ENCODE measurements at regions not wholly inside any gene's neighbourhood (a gene's known extent, or its start where the extent isn't known, plus 50 kb on each side); places are given as distances from the start of the nearest gene placed in this dataset.

DNA sequence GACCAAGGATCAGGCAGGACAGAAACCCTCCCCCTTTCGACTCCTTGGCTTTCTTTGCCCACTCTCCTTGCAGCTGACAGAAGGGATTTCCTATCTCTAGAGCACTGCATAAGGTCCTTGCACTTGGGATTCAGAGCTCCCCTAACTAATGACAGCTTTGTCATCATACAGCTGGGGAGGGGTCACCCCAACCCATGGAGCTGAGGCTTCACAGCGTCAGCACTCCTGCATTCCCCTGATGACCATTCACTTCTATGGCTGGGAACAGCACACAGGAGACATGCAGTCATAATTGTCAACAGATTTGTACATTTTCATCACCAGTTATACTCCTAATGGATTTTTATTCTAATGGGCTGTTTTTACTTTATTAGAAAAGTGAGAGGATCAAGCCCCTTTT, 161.7 kb upstream of the C1orf87 start (continued):
- TF ChIP-seq RXRA (IDR thresholded peaks at IDR 0.05) (no peak), NR2F2 (IDR thresholded peaks at IDR 0.05) (no peak), YY1 (IDR thresholded peaks at IDR 0.05) (no peak), RAD21 (IDR thresholded peaks at IDR 0.05) (no peak)
- TF ChIP-seq, protein P1, sequence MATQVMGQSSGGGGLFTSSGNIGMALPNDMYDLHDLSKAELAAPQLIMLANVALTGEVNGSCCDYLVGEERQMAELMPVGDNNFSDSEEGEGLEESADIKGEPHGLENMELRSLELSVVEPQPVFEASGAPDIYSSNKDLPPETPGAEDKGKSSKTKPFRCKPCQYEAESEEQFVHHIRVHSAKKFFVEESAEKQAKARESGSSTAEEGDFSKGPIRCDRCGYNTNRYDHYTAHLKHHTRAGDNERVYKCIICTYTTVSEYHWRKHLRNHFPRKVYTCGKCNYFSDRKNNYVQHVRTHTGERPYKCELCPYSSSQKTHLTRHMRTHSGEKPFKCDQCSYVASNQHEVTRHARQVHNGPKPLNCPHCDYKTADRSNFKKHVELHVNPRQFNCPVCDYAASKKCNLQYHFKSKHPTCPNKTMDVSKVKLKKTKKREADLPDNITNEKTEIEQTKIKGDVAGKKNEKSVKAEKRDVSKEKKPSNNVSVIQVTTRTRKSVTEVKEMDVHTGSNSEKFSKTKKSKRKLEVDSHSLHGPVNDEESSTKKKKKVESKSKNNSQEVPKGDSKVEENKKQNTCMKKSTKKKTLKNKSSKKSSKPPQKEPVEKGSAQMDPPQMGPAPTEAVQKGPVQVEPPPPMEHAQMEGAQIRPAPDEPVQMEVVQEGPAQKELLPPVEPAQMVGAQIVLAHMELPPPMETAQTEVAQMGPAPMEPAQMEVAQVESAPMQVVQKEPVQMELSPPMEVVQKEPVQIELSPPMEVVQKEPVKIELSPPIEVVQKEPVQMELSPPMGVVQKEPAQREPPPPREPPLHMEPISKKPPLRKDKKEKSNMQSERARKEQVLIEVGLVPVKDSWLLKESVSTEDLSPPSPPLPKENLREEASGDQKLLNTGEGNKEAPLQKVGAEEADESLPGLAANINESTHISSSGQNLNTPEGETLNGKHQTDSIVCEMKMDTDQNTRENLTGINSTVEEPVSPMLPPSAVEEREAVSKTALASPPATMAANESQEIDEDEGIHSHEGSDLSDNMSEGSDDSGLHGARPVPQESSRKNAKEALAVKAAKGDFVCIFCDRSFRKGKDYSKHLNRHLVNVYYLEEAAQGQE (IDR thresholded peaks at IDR 0.05) = no peak

DNA sequence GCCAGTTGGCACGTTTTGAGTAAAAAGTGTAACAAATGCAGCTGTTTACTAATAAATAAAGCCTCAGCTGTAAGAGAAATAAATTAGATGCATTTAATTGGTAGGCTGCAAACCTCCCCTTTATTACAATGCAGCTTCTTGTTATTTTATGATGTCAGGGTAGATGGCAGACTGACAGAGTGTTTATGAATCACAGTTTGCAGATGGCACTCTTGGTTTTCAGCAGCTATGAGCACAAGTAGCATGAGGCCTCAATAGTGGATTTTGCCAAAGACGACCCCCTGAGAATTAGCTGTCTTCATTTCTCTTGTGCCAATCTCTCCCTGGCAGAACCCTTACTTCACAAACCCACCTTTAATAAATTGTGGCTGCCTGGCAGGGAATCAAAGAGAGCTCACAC, 161.2 kb upstream of the C1orf87 start:
- Histone ChIP-seq H3K9ac (ENCODE audit: low read depth in 1 of 2, low read length in 2 of 2) (no peak overlapping the region), H3K27ac (ENCODE audit: low read depth in 1 of 2, low read length in 2 of 2) (no peak overlapping the region), H3K27me3 (ENCODE audit: control insufficient read depth in 4 of 4, insufficient read depth in 4 of 4, low read length in 3 of 4) (no peaks in the 10 kb centered on the region), H3K9me3 (ENCODE audit: control insufficient read depth in 4 of 4, low read length in 3 of 4) (no peaks in the 10 kb centered on the region), H3K4me3 (ENCODE audit: low read depth in 1 of 3, low read length in 3 of 3) (no peak overlapping the region), H3K4me1 (ENCODE audit: control insufficient read depth in 4 of 4, insufficient read depth in 4 of 4, low read length in 3 of 4) (no peaks in the 10 kb centered on the region), H3K36me3 (ENCODE audit: control insufficient read depth in 4 of 4, insufficient read depth in 3 of 4, low read depth in 1 of 4, low read length in 3 of 4) (no peaks in the 10 kb centered on the region)
- TF ChIP-seq, protein P2, sequence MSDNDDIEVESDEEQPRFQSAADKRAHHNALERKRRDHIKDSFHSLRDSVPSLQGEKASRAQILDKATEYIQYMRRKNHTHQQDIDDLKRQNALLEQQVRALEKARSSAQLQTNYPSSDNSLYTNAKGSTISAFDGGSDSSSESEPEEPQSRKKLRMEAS (IDR thresholded peaks at IDR 0.05) = no peak
- no peak for TF ChIP-seq NR2F2 (IDR thresholded peaks at IDR 0.05)
- no peak for TF ChIP-seq HNF4A (conservative IDR thresholded peaks at IDR 0.05)
- TF ChIP-seq RXRA (IDR thresholded peaks at IDR 0.05) = no peak
- TF ChIP-seq HNF4G (IDR thresholded peaks at IDR 0.05) = no peak
- TF ChIP-seq, protein P3, sequence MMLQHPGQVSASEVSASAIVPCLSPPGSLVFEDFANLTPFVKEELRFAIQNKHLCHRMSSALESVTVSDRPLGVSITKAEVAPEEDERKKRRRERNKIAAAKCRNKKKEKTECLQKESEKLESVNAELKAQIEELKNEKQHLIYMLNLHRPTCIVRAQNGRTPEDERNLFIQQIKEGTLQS (IDR thresholded peaks at IDR 0.05) = no peak
- no peak for TF ChIP-seq EGR1 (IDR thresholded peaks at IDR 0.05; ENCODE audit: low read depth in 2 of 2)
- no peak for TF ChIP-seq SP1 (IDR thresholded peaks at IDR 0.05)
- TF ChIP-seq, protein P4, sequence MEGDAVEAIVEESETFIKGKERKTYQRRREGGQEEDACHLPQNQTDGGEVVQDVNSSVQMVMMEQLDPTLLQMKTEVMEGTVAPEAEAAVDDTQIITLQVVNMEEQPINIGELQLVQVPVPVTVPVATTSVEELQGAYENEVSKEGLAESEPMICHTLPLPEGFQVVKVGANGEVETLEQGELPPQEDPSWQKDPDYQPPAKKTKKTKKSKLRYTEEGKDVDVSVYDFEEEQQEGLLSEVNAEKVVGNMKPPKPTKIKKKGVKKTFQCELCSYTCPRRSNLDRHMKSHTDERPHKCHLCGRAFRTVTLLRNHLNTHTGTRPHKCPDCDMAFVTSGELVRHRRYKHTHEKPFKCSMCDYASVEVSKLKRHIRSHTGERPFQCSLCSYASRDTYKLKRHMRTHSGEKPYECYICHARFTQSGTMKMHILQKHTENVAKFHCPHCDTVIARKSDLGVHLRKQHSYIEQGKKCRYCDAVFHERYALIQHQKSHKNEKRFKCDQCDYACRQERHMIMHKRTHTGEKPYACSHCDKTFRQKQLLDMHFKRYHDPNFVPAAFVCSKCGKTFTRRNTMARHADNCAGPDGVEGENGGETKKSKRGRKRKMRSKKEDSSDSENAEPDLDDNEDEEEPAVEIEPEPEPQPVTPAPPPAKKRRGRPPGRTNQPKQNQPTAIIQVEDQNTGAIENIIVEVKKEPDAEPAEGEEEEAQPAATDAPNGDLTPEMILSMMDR (IDR thresholded peaks at IDR 0.05; ENCODE audit: low read depth, low read length, missing input control) = no peak
- WGBS = 79% methylated on average over 2 of the region's 2 CpGs
- DNase-seq (ENCODE audit: low spot score) = no peak

DNA sequence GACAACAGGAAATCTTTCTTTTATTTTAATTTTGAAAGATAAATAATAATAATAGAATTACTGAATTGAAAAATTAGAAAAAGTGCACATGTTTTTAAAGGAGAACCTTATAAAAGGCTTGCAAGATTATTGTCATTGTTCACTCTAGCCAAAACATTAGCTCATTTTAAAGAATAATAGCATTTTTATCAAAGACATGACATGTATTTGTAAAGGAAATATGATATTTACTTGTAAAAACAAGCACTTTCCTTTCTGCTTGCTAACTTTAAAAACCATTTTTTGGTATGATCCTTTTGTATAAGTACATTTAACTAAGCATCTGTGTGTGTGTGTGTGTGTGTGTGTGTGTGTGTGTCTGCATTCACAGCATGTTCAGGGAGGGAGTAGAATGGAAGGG, 156.3 kb upstream of the C1orf87 start:
- H3K36me3 ChIP-seq (ENCODE audit: control insufficient read depth in 4 of 4, insufficient read depth in 3 of 4, low read depth in 1 of 4, low read length in 3 of 4) = no peaks in the 10 kb centered on the region
- H3K27ac ChIP-seq (ENCODE audit: low read depth in 1 of 2, low read length in 2 of 2) = no peak overlapping the region

More for the DNA sequence above, 156.3 kb upstream of the C1orf87 start:
- TF ChIP-seq, protein P5, sequence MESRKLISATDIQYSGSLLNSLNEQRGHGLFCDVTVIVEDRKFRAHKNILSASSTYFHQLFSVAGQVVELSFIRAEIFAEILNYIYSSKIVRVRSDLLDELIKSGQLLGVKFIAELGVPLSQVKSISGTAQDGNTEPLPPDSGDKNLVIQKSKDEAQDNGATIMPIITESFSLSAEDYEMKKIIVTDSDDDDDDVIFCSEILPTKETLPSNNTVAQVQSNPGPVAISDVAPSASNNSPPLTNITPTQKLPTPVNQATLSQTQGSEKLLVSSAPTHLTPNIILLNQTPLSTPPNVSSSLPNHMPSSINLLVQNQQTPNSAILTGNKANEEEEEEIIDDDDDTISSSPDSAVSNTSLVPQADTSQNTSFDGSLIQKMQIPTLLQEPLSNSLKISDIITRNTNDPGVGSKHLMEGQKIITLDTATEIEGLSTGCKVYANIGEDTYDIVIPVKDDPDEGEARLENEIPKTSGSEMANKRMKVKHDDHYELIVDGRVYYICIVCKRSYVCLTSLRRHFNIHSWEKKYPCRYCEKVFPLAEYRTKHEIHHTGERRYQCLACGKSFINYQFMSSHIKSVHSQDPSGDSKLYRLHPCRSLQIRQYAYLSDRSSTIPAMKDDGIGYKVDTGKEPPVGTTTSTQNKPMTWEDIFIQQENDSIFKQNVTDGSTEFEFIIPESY (IDR thresholded peaks at IDR 0.05) = no peak
- TF ChIP-seq, protein P2 (IDR thresholded peaks at IDR 0.05) = no peak
- TF ChIP-seq, protein P4 (IDR thresholded peaks at IDR 0.05; ENCODE audit: low read depth, low read length, missing input control) = no peak
- no peaks in the 10 kb centered on the region for H3K9me3 ChIP-seq (ENCODE audit: control insufficient read depth in 4 of 4, low read length in 3 of 4)
- H3K4me1 ChIP-seq (ENCODE audit: control insufficient read depth in 4 of 4, insufficient read depth in 4 of 4, low read length in 3 of 4) = no peaks in the 10 kb centered on the region
- no peak for DNase-seq (ENCODE audit: low spot score)
- H3K27me3 ChIP-seq (ENCODE audit: control insufficient read depth in 4 of 4, insufficient read depth in 4 of 4, low read length in 3 of 4) = no peaks in the 10 kb centered on the region
- no peak overlapping the region for H3K4me3 ChIP-seq (ENCODE audit: low read depth in 1 of 3, low read length in 3 of 3)
- no peak overlapping the region for H3K9ac ChIP-seq (ENCODE audit: low read depth in 1 of 2, low read length in 2 of 2)
